Progenitor cell of endocrine pancreas (in vitro differentiated cells): ENCODE measurements at regions not wholly inside any gene's neighbourhood (a gene's known extent, or its start where the extent isn't known, plus 50 kb on each side); places are given as distances from the start of the nearest gene placed in this dataset.

ENCODE experiments used
- DNase-seq: peaks from one replicate; pipeline ENCODE4 v3.0.0; 2021; ENCODE audit warnings: low spot score; ENCODE audit not compliant: unreplicated experiment
- H3K27ac Mint-ChIP-seq: 2 replicates; pipeline ENCODE4 v1.8.0; 2021; ENCODE audit warnings: mild to moderate bottlenecking, moderate library complexity, mixed read lengths
- H3K27me3 Mint-ChIP-seq: 2 replicates; pipeline ENCODE4 v1.8.0; 2021; ENCODE audit warnings: mixed read lengths
- H3K36me3 Mint-ChIP-seq: 2 replicates; pipeline ENCODE4 v1.8.0; 2022; ENCODE audit warnings: mixed read lengths; ENCODE audit not compliant: insufficient read depth
- H3K4me1 Mint-ChIP-seq: 2 replicates; pipeline ENCODE4 v1.8.0; 2021; ENCODE audit warnings: low read depth, mixed read lengths
- H3K4me3 Mint-ChIP-seq: 2 replicates; pipeline ENCODE4 v1.8.0; 2021; ENCODE audit warnings: low read depth, mild to moderate bottlenecking, moderate library complexity, mixed read lengths
- H3K9me3 Mint-ChIP-seq: 2 replicates; pipeline ENCODE4 v1.8.0; 2021; ENCODE audit warnings: low read depth, mixed read lengths
- CTCF ChIP-seq: fragments of 200-600 bp; sonication (generic); IDR thresholded peaks from one replicate; pipeline ENCODE4 v1.5.0; 2021; ENCODE audit warnings: antibody characterized with exemption, mild to moderate bottlenecking; ENCODE audit not compliant: unreplicated experiment

- Mint-ChIP-seq H3K27me3 (peaks cover 12% of the 10 kb centered on the region), H3K4me3 (no peak overlapping the region), H3K27ac (no peak overlapping the region), H3K36me3 (no peaks in the 10 kb centered on the region), H3K9me3 (no peaks in the 10 kb centered on the region), H3K4me1 (no peaks in the 10 kb centered on the region)
- TF ChIP-seq CTCF: no peak
- DNase-seq: no peak
These were observed 439.2 kb downstream of the SETBP1 start for GRCh38 chr18:45119876-45120275.

- H3K27ac Mint-ChIP-seq: no peak overlapping the region
- no peak overlapping the region for H3K4me3 Mint-ChIP-seq
- peaks cover 5% of the 10 kb centered on the region for H3K27me3 Mint-ChIP-seq
- no peak for TF ChIP-seq CTCF
- H3K4me1 Mint-ChIP-seq: no peaks in the 10 kb centered on the region
- H3K9me3 Mint-ChIP-seq: no peaks in the 10 kb centered on the region
- H3K36me3 Mint-ChIP-seq: no peaks in the 10 kb centered on the region
- no peak for DNase-seq
These were observed 440.5 kb downstream of the SETBP1 start for GRCh38 chr18:45121146-45121545.

- H3K27me3 Mint-ChIP-seq: peaks cover 3% of the 10 kb centered on the region
- H3K27ac Mint-ChIP-seq: no peak overlapping the region
- DNase-seq: no peak
- no peaks in the 10 kb centered on the region for H3K9me3 Mint-ChIP-seq
- no peak for TF ChIP-seq CTCF
- no peak overlapping the region for H3K4me3 Mint-ChIP-seq
- H3K36me3 Mint-ChIP-seq: no peaks in the 10 kb centered on the region
- H3K4me1 Mint-ChIP-seq: no peaks in the 10 kb centered on the region
These were observed 441.8 kb downstream of the SETBP1 start for GRCh38 chr18:45122506-45122905.

- Mint-ChIP-seq H3K4me1 (peaks cover 1% of the 10 kb centered on the region), H3K36me3 (no peaks in the 10 kb centered on the region), H3K4me3 (no peak overlapping the region), H3K27ac (no peak overlapping the region), H3K9me3 (no peaks in the 10 kb centered on the region), H3K27me3 (peaks cover under 1% of the 10 kb centered on the region)
- no peak for DNase-seq
- TF ChIP-seq CTCF: no peak
These were observed 446.7 kb downstream of the SETBP1 start for GRCh38 chr18:45127405-45127804.

GRCh38 chr18:45133276-45133675 lies 452.6 kb downstream of the SETBP1 start:
- Mint-ChIP-seq H3K4me3 (no peak overlapping the region), H3K4me1 (peaks cover 1% of the 10 kb centered on the region), H3K27ac (no peak overlapping the region), H3K27me3 (peaks cover 4% of the 10 kb centered on the region), H3K9me3 (no peaks in the 10 kb centered on the region), H3K36me3 (no peaks in the 10 kb centered on the region)
- DNase-seq: no peak
- TF ChIP-seq CTCF: no peak
